Hepatic stellate cell (primary cell): ENCODE measurements at regions not wholly inside any gene's neighbourhood (a gene's known extent, or its start where the extent isn't known, plus 50 kb on each side); places are given as distances from the start of the nearest gene placed in this dataset.

Source experiments
- DNase-seq: peaks from one replicate; pipeline ENCODE4 v3.0.0; 2011; ENCODE audit warnings: low spot score

DNA sequence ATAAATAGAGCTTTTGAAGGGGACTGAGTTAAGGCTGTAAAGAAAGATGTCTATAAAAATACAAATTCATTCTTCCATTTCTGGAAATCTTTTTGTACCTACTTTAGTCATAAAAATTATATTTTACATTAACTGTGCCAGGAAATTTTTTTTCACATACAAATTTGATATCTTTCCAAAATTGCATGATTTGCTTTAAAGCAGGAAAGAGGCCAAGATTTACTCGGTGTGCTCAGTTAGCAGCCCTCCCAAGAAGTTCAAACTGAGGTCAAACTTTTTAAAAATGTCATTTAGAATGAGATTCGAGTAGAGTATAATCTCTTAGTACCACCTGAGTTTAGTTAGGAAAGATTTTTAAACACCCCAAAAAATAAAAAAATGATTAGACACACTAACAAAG, 173.2 kb upstream of the GRIP1 start:
- no peak for DNase-seq

GRCh38 chr12:66852765-66853164, 173.9 kb upstream of the GRIP1 start:
- no peak for DNase-seq

DNA sequence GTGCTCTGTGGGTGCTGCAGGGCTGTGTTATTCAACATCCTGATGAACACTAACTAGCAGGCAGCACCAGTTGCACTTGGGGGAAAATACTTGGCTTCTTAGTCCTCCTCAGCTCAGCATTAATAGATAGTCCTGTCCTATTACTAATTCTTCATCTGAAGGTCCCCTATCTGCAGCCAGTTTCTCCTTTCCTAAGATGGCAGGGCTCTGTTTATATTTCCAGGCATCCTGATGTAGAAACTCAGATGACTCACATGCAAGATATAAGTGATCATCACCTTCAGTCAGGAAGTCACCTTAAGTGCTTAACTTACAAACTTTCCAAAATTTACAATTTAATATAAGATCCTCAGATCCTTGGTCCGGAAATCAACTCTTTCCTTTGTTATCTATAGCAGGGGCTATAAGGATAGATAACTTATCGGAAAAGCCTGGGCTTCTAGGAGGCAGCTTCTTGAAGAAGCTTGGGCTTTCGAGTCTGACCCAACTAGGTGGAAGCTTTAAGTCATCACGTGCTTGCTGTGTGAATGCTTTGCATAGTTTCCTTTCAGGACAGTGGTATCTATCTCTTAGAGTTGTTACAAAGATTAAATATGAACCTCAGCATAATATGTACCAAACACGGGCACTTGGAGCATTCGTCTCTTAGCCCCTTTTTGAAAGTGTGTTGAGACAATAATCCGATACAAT, 181.0 kb upstream of the GRIP1 start:
- DNase-seq: no peak

GRCh38 chr12:66860752-66861750, 182.2 kb upstream of the GRIP1 start:
- DNase-seq: peak; percentile 3

GRCh38 chr12:66862356-66862985, 183.6 kb upstream of the GRIP1 start:
- DNase-seq: no peak

DNA sequence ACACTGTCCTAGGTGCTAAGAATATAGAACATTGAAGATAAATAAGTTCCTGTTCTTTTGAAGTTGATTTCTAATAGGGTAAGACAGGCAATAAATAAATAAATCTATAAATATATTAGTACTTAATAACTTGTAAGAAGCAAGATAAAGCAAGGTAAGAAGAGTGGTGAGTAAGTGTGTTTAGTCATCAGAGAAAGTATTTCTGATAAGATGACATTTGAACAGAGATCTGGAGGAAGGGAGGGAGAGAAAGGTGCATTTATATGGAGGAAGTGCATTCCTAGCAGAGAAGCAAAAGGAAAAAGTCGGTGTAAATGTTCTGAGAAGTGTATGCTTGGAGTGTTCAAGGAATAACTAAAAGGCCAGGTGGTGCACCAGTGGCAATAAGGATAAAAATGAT, 184.4 kb upstream of the GRIP1 start:
- no peak for DNase-seq

GRCh38 chr12:66877925-66878324, 199.0 kb upstream of the GRIP1 start:
- DNase-seq: no peak

- DNase-seq: no peak
Measured at GRCh38 chr12:66879409-66879808, 200.5 kb upstream of the GRIP1 start.

DNA sequence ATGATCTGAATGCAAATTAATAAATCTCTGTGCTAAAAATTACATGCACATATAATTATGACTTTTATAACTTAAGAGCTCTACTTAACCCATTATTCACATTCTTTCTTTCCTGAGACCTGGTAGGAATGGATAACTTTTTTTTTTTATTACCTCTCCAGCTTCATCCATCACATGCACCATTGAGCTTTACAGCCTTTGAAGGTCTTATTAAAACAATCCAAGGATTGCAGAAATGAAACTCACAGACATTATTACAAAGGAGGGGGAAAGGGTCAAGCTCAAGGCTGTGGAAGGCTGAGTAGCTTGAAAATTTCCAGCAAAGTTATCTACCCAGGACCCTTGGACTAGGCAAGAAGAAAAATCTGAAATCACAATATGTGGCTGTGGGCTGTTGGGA, 202.5 kb upstream of the GRIP1 start:
- DNase-seq: no peak

DNA sequence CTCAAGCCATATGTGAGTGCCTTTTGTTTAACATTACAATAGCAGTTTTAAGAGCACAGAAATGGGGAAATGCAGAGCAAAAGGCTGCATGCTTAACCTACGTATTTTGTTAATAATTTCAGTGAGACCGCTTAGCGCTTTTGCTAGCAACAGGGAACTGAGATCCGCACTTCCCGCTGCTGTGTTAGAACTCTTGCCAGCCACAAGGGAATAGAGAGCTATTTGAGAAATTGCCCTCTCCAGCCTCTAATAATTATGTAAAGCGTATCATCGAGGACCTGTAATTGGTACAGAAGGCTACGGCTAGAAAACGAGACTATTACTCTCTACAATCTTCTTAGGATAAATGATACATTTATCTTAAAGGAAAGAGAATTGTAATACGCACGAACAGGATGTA, 205.2 kb upstream of the GRIP1 start:
- no peak for DNase-seq

DNA sequence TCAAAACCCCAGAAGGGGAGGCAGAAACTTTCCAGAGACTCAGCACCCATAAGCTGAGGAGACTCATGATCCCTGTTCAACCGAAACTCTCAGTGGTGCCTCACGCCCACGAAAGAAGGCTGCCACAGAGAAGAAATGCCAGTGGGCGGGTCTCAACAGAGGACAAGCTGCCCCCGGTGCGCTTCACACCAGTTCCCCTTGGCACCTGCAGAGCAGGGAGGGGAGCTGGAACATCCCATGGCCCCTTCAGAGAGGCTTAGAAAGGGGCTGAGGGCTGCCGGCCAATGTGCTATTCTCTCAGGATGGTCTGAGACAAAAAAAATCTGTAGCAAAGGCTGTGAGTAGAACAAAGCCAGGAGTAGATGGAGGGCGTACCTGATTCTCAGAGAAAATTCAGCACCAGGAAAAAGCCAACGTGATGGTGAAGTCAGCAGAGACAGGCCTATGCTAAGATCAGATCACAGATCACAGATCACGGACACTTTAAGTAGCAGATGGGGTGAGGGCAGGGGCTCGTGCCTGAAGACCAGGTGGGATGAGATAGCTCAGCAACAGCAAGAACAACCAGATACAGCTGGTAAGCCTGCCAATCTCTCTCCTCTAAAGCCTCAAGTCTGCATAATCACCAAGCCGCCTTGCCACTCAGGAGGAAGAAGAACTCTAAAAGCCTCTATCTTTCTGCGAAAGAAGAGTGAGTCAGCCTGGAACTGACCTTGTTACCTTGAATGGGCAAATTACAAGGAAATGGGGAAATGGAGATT, 206.4 kb upstream of the GRIP1 start:
- no peak for DNase-seq

- DNase-seq: no peak
Measured at GRCh38 chr12:66896797-66897196, 217.9 kb upstream of the GRIP1 start.

- DNase-seq: no peak
Measured at GRCh38 chr12:66898700-66899469, 220.0 kb upstream of the GRIP1 start.

GRCh38 chr12:66899588-66899987, 220.7 kb upstream of the GRIP1 start:
- DNase-seq: no peak

GRCh38 chr12:66900616-66901015, 221.7 kb upstream of the GRIP1 start:
- no peak for DNase-seq

DNA sequence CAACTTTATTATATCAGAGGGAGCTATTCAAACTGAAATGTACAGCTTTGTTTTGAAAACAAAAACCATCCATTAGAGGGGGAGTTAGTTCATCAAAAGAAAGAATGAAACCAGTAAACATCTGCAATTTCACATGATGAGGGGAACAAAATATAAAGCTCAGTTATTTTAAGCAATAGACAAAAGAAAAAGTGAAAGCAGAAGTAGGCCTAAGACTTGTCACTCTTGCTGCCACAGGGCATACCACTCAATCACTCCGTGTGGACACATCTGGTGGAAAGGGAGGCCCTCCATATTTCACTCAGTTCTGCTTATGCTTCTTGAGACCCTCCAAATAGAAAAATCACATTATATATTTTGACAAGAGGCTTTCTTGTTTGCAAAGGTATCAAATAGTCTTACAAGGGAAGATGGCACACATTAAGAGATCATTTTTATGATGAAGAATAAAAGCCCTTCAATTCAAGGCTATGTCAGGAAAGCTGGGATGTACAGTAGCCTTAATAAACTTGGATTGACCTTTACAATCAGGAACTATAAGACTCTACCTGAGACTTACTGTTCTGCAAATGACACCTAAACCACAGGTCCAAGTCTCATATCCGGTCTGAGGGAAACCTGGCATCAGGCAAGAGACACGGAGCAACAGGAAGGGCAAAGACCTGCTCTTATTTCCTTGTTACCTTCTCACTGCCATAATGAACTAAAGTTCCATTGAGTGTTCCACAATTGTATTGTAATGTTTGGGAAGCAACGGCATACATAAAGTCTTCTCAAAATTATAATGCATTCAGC, 222.5 kb upstream of the GRIP1 start:
- no peak for DNase-seq

DNA sequence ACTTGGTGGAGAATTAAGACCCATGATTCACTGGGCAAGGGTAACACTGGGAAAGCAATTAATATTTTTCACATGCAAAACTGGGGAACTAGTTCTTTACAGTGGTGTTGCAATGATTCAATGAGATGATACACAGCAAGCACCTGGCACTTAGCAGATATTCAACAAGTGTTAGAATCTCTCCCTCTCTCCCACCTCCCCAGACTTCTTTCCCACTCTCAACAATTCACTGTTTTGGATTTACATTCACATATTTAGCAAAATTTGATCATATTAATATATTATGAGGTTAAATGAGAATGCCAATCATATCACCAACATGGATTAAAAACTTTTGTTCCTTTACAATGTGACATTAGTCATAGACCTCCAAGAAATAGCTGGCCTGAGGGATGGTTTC, 223.1 kb upstream of the GRIP1 start:
- no peak for DNase-seq

DNA sequence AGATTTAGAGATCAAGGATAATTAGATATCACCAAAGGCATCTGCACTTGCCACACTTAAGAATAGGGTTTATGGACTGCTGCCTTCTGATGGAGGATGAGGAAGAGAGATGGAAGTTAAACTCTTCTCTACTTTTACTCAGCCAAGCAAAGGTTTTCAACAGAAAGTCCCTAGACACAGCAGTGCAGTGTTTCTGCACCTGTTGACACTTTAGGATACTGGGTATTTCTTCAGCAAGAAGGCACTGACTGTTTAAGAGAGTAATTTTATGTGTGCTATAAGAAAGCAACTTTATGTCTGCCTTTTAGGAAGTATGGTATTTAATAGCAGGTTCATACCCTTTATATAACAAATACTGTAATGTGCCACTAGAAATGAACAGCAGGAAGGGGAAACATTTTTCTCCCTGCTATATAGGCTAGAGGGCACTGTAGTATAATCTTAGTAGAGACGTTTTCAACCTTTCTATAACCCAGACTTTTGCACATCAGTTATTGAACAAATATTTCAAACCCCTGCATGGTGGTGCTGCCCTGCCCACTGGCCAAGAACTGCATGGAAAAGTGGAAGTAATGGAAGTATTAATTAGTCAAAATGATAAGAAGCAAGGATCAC, 225.0 kb upstream of the GRIP1 start:
- DNase-seq: no peak

DNA sequence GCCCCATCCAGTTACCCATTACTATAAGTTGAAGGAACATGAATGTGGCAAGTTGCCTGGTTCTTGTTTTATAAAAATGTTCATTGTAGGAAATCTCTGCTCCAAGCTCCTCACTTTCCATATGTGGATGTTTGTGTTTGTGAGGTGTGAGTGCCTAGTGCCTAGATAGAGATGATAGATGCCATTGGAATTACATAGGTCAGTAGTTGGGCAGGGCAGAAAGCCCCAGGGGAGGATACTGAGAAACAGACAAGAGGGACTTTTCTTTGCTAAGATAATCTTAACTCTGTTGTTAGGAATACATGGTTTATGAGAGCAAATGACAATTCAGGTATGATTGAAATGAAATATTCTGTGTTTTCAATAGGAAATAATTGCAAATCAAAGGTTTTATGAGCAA, 226.3 kb upstream of the GRIP1 start:
- DNase-seq: no peak

DNA sequence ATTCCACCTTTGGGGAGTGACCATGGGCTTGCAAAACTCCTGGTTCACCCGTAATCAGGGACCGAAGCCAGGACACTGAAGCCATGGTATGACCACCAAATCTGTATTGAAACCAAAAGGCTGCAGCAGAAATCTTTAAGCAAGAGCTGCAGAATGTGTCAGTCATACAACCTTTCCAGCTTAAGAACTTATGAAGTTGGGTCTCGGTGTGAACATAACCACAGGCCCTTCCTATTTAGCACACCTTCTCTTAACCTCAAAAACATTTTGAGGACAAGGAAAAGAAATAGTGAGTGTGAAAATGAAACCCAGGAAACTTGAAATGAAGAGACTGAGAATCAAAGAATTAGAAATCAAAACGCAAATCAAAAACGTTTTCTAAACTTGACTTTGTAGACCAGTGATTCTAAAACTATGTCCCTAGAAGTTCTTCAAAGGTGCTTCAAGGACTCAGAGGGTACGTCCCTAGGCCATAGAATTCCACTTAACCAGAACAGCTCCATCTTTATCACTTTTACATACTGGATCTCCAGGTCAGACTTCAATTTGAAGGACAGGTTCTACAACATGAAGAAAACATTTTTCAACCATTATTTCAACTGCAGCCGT, 231.6 kb upstream of the GRIP1 start:
- no peak for DNase-seq
